Neutrophil (primary cell): ENCODE measurements at regions not wholly inside any gene's neighbourhood (a gene's known extent, or its start where the extent isn't known, plus 50 kb on each side); places are given as distances from the start of the nearest gene placed in this dataset.

Source experiments
- H3K27ac ChIP-seq: fragments of 200-600 bp; sonication (generic); 2 replicates; pipeline ENCODE4 v1.5.1; 2016; ENCODE audit warnings: mild to moderate bottlenecking, moderate library complexity
- H3K27me3 ChIP-seq: fragments of 200-600 bp; sonication (generic); 2 replicates; pipeline ENCODE4 v1.6.0; 2016; ENCODE audit warnings: mild to moderate bottlenecking
- H3K36me3 ChIP-seq: fragments of 200-600 bp; sonication (generic); 2 replicates; pipeline ENCODE4 v1.5.1; 2017
- H3K4me1 ChIP-seq, 2 experiments: fragments of 200-600 bp in 1 of 2; sonication (generic) in 1 of 2; 1 replicate in 1 of 2; 2 replicates in 1 of 2; pipeline versions ENCODE4 v1.5.1 to v1.6.1; 2013 to 2016; ENCODE audit warnings: low read depth in 1 of 2, low read length in 1 of 2, mild to moderate bottlenecking in 1 of 2, moderate library complexity in 1 of 2; ENCODE audit not compliant: control insufficient read depth in 1 of 2, insufficient read depth in 1 of 2
- H3K4me3 ChIP-seq, 2 experiments: fragments of 200-600 bp in 1 of 2; sonication (generic) in 1 of 2; 1 replicate in 1 of 2; 2 replicates in 1 of 2; pipeline ENCODE4 v1.5.1; 2013 to 2016; ENCODE audit warnings: low read depth in 1 of 2, low read length in 1 of 2, mild to moderate bottlenecking in 1 of 2, moderate library complexity in 1 of 2
- H3K9me3 ChIP-seq: fragments of 200-600 bp; sonication (generic); 2 replicates; pipeline ENCODE4 v1.5.1; 2016
- TF ChIP-seq, protein P1 (sequence below): fragments of 200-600 bp; sonication (generic); IDR thresholded peaks from 2 replicates; pipeline ENCODE4 v1.5.1; 2016; ENCODE audit warnings: antibody characterized with exemption

GRCh38 chr6:146890644-146891434 is 292.1 kb downstream of the ADGB start:
- Histone ChIP-seq H3K36me3 (no peaks in the 10 kb centered on the region), H3K4me3 (no peak overlapping the region), H3K27ac (no peak overlapping the region), H3K9me3 (no peaks in the 10 kb centered on the region), H3K4me1 (peaks cover 8 to 20% of the 10 kb centered on the region in 2 experiments), H3K27me3 (no peaks in the 10 kb centered on the region)
- TF ChIP-seq, protein P1, sequence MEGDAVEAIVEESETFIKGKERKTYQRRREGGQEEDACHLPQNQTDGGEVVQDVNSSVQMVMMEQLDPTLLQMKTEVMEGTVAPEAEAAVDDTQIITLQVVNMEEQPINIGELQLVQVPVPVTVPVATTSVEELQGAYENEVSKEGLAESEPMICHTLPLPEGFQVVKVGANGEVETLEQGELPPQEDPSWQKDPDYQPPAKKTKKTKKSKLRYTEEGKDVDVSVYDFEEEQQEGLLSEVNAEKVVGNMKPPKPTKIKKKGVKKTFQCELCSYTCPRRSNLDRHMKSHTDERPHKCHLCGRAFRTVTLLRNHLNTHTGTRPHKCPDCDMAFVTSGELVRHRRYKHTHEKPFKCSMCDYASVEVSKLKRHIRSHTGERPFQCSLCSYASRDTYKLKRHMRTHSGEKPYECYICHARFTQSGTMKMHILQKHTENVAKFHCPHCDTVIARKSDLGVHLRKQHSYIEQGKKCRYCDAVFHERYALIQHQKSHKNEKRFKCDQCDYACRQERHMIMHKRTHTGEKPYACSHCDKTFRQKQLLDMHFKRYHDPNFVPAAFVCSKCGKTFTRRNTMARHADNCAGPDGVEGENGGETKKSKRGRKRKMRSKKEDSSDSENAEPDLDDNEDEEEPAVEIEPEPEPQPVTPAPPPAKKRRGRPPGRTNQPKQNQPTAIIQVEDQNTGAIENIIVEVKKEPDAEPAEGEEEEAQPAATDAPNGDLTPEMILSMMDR = no peak

GRCh38 chr6:146891615-146892265 is 293.0 kb downstream of the ADGB start:
- TF ChIP-seq, protein P1 = no peak
- peak overlapping the region; percentile 61 for H3K27ac ChIP-seq

GRCh38 chr6:146892283-146892612 is 293.5 kb downstream of the ADGB start:
- peak overlapping the region; percentile 61 for H3K27ac ChIP-seq
- TF ChIP-seq, protein P1 = no peak
- no peaks in the 10 kb centered on the region for H3K27me3 ChIP-seq
- H3K36me3 ChIP-seq = no peaks in the 10 kb centered on the region
- no peaks in the 10 kb centered on the region for H3K9me3 ChIP-seq
- H3K4me3 ChIP-seq = no peak overlapping the region
- H3K4me1 ChIP-seq = peaks cover 8 to 18% of the 10 kb centered on the region in 2 experiments

More at GRCh38 chr6:146891615-146892265, 293.0 kb downstream of the ADGB start:
- Histone ChIP-seq H3K36me3 (no peaks in the 10 kb centered on the region), H3K9me3 (no peaks in the 10 kb centered on the region), H3K4me3 (no peak overlapping the region), H3K27me3 (no peaks in the 10 kb centered on the region), H3K4me1 (peaks cover 8 to 20% of the 10 kb centered on the region in 2 experiments)

- H3K27ac ChIP-seq = peak overlapping the region; percentile 61
- no peaks in the 10 kb centered on the region for H3K9me3 ChIP-seq
- TF ChIP-seq, protein P1 = no peak
- H3K36me3 ChIP-seq = no peaks in the 10 kb centered on the region
- peaks cover 6 to 13% of the 10 kb centered on the region in 2 experiments for H3K4me1 ChIP-seq
- no peak overlapping the region for H3K4me3 ChIP-seq
- H3K27me3 ChIP-seq = no peaks in the 10 kb centered on the region
Observed at GRCh38 chr6:146892613-146893401, 294.0 kb downstream of the ADGB start.

DNA sequence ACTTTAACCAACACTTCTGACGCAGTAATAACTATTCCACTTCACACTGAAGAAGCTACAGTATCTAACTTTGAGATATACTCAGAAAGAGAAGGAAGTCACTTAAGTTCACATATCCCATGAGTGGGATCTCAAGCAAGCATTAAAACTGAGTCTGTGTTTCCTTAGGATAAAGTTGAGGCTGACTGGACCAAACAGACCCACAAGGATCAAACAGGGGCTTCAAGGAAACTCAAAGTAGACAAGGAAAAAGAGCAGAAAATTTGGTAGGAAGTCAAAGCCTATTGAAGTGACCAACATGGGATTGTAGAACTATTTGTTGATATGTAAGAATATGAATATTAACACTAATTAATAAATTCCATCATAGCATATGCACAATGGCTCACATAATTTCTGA is 294.9 kb downstream of the ADGB start:
- no peak overlapping the region for H3K4me3 ChIP-seq
- no peak overlapping the region for H3K27ac ChIP-seq
- peaks cover 5 to 12% of the 10 kb centered on the region in 2 experiments for H3K4me1 ChIP-seq
- no peaks in the 10 kb centered on the region for H3K36me3 ChIP-seq
- no peaks in the 10 kb centered on the region for H3K27me3 ChIP-seq
- H3K9me3 ChIP-seq = no peaks in the 10 kb centered on the region
- TF ChIP-seq, protein P1 = no peak
